IMR-90 (cell line): ENCODE measurements at regions not wholly inside any gene's neighbourhood (a gene's known extent, or its start where the extent isn't known, plus 50 kb on each side); places are given as distances from the start of the nearest gene placed in this dataset.

Source experiments
- ATAC-seq: fragments of 200-7000 bp; cut with Tn5 transposase; 2 replicates; pipeline ENCODE4 v1.9.1; 2020; ENCODE audit warnings: low read depth, mild to moderate bottlenecking, moderate library complexity
- BruUV-seq: library from RNA; stranded (reverse); fragments of 400-500 nt; replicated peaks from 2 replicates; lab custom pipeline; 2021; lab: Mats Ljungman, UMichigan
- CTCF ChIA-PET: fragments of 300-600 bp; formaldehyde crosslinking; extraction: SDS; loops from one replicate; lab custom pipeline; 2021; ENCODE audit warnings: antibody characterized with exemption; lab: Yijun Ruan, JAX
- POLR2A ChIA-PET: fragments of 300-600 bp; sonication (Branson Sonifier 250); formaldehyde crosslinking; loops from one replicate; lab custom pipeline; 2022; ENCODE audit warnings: antibody characterized with exemption; ENCODE audit not compliant: unreplicated experiment; lab: Charles Lee
- DNase-seq: peaks from one replicate; pipeline ENCODE4 v3.0.0; 2013
- H2AFZ ChIP-seq: replicated peaks from 2 replicates; pipeline ENCODE3; 2013; ENCODE audit warnings: low read length, mild to moderate bottlenecking; ENCODE audit not compliant: poor library complexity
- H2AK5ac ChIP-seq: 2 replicates; pipeline ENCODE4 v1.6.1; 2013; ENCODE audit warnings: low read depth, low read length, inconsistent platforms
- H2AK9ac ChIP-seq: replicated peaks from 2 replicates; pipeline ENCODE3; 2013; ENCODE audit warnings: mild to moderate bottlenecking, low read depth, low read length, moderate library complexity; ENCODE audit not compliant: poor library complexity
- H2BK120ac ChIP-seq: 2 replicates; pipeline ENCODE4 v1.6.1; 2013; ENCODE audit warnings: low read depth, low read length, inconsistent platforms
- H2BK15ac ChIP-seq: 3 replicates; pipeline ENCODE4 v1.6.1; 2013; ENCODE audit warnings: low read depth, low read length, inconsistent platforms
- H2BK20ac ChIP-seq: 2 replicates; pipeline ENCODE4 v1.6.1; 2013; ENCODE audit warnings: low read depth, mild to moderate bottlenecking, inconsistent platforms, low read length, moderate library complexity
- H2BK5ac ChIP-seq: 2 replicates; pipeline ENCODE4 v1.6.1; 2013; ENCODE audit warnings: mild to moderate bottlenecking, low read depth, low read length, inconsistent platforms; ENCODE audit not compliant: poor library complexity, severe bottlenecking
- H3K14ac ChIP-seq: replicated peaks from 2 replicates; pipeline ENCODE4 v1.6.1; 2013; ENCODE audit warnings: low read depth, low read length, inconsistent platforms
- H3K18ac ChIP-seq: 2 replicates; pipeline ENCODE4 v1.6.1; 2013; ENCODE audit warnings: low read depth, low read length, control low read depth
- H3K23ac ChIP-seq: 2 replicates; pipeline ENCODE4 v1.6.1; 2013; ENCODE audit warnings: low read depth, low read length, inconsistent platforms
- H3K27ac ChIP-seq: 2 replicates; pipeline ENCODE4 v1.5.1; 2013; ENCODE audit warnings: mild to moderate bottlenecking, control low read depth, low read length; ENCODE audit not compliant: insufficient read depth
- H3K27me3 ChIP-seq: 2 replicates; pipeline ENCODE4 v1.6.1; 2013; ENCODE audit warnings: low read length; ENCODE audit not compliant: control insufficient read depth, insufficient read depth
- H3K36me3 ChIP-seq: 2 replicates; pipeline ENCODE4 v1.6.1; 2013; ENCODE audit warnings: low read length, mixed read lengths; ENCODE audit not compliant: control insufficient read depth, insufficient read depth
- H3K4ac ChIP-seq: 2 replicates; pipeline ENCODE4 v1.6.1; 2013; ENCODE audit warnings: low read depth, low read length, inconsistent platforms
- H3K4me1 ChIP-seq: 2 replicates; pipeline ENCODE4 v1.6.1; 2013; ENCODE audit warnings: low read length, mixed read lengths; ENCODE audit not compliant: control insufficient read depth, insufficient read depth
- H3K4me2 ChIP-seq: 2 replicates; pipeline ENCODE4 v1.6.1; 2013; ENCODE audit warnings: low read depth, mild to moderate bottlenecking, control low read depth, low read length, moderate library complexity
- H3K4me3 ChIP-seq: 2 replicates; pipeline ENCODE4 v1.5.1; 2013; ENCODE audit warnings: low read depth, mild to moderate bottlenecking, control low read depth, low read length, moderate library complexity; ENCODE audit not compliant: insufficient read depth
- H3K56ac ChIP-seq: 2 replicates; pipeline ENCODE4 v1.6.1; 2013; ENCODE audit warnings: low read length, inconsistent platforms; ENCODE audit not compliant: insufficient read depth; ENCODE audit errors: extremely low read depth
- H3K79me1 ChIP-seq, 2 experiments: 2 replicates each; pipeline ENCODE4 v1.6.1; 2013; ENCODE audit warnings: low read length in 2 of 2, inconsistent platforms in 1 of 2, low read depth in 1 of 2
- H3K9ac ChIP-seq: 2 replicates; pipeline ENCODE4 v1.6.1; 2013; ENCODE audit warnings: low read depth, low read length, control low read depth
- H3K9me1 ChIP-seq: 2 replicates; pipeline ENCODE4 v1.6.1; 2013; ENCODE audit warnings: low read length, inconsistent platforms; ENCODE audit not compliant: insufficient read depth
- H3K9me3 ChIP-seq: 2 replicates; pipeline ENCODE4 v1.6.1; 2013; ENCODE audit warnings: low read length; ENCODE audit not compliant: control insufficient read depth, insufficient read depth
- H4K20me1 ChIP-seq: 2 replicates; pipeline ENCODE4 v1.6.1; 2013; ENCODE audit warnings: low read length, inconsistent platforms; ENCODE audit not compliant: insufficient read depth
- H4K5ac ChIP-seq: 2 replicates; pipeline ENCODE4 v1.6.1; 2013; ENCODE audit warnings: mild to moderate bottlenecking, low read depth, low read length, control low read depth
- H4K8ac ChIP-seq, 2 experiments: 2 replicates each; pipeline ENCODE4 v1.6.1; 2013; ENCODE audit warnings: low read depth in 2 of 2, low read length in 2 of 2, control low read depth in 1 of 2, inconsistent platforms in 1 of 2
- H4K91ac ChIP-seq: 2 replicates; pipeline ENCODE4 v1.6.1; 2013; ENCODE audit warnings: low read depth, low read length, inconsistent platforms; ENCODE audit not compliant: insufficient read depth
- BHLHE40 ChIP-seq: fragments of 150-350 bp; IDR thresholded peaks from 2 replicates; pipeline ENCODE4 v1.6.1; 2016; ENCODE audit warnings: mild to moderate bottlenecking, low read depth, low read length
- CHD1 ChIP-seq: IDR thresholded peaks from 2 replicates; pipeline ENCODE4 v1.6.1; 2012; ENCODE audit warnings: low read depth, low read length, improper control_type of control experiment
- FOS ChIP-seq: fragments of 150-350 bp; IDR thresholded peaks from 2 replicates; pipeline ENCODE4 v1.6.1; 2016; ENCODE audit warnings: low read depth, low read length
- MAZ ChIP-seq: IDR thresholded peaks from 2 replicates; pipeline ENCODE4 v1.6.1; 2012; ENCODE audit warnings: low read depth, mild to moderate bottlenecking, low read length, improper control_type of control experiment, moderate library complexity, borderline replicate concordance
- RAD21 ChIP-seq: IDR thresholded peaks from 2 replicates; pipeline ENCODE4 v1.6.1; 2012; ENCODE audit warnings: low read length, improper control_type of control experiment
- RCOR1 ChIP-seq: IDR thresholded peaks from 2 replicates; pipeline ENCODE4 v1.6.1; 2012; ENCODE audit warnings: mild to moderate bottlenecking, low read length, improper control_type of control experiment; ENCODE audit not compliant: insufficient replicate concordance
- RFX5 ChIP-seq: IDR thresholded peaks from 2 replicates; pipeline ENCODE4 v1.8.0; 2012; ENCODE audit warnings: low read depth, mild to moderate bottlenecking, low read length, moderate library complexity
- SMC3 ChIP-seq: fragments of 150-350 bp; IDR thresholded peaks from 2 replicates; pipeline ENCODE4 v1.6.1; 2016; ENCODE audit warnings: low read depth, mild to moderate bottlenecking, antibody characterized with exemption, low read length, moderate library complexity
- dilution Hi-C: fragments of 300-500 bp; cut with HindIII; formaldehyde crosslinking; loops from one replicate; pipeline ENCODE4 v1.14.3; 2018; ENCODE audit warnings: low sequenced_read_pairs; ENCODE audit not compliant: unreplicated experiment
- in situ Hi-C: fragments of 300-500 bp; cut with MboI; formaldehyde crosslinking; loops from 3 replicates; pipeline ENCODE4 v1.14.3; 2019; ENCODE audit warnings: low sequenced_read_pairs, inconsistent platforms, mixed read lengths
- intact Hi-C: fragments of 100-400 bp; cut with micrococcal nuclease; formaldehyde crosslinking; loops from 2 replicates; pipeline ENCODE4 v1.10.0; 2022
- TF ChIP-seq, protein P1 (sequence below): fragments of 150-350 bp; IDR thresholded peaks from 2 replicates; pipeline ENCODE4 v1.6.1; 2016; ENCODE audit warnings: low read depth, mild to moderate bottlenecking, low read length, moderate library complexity, borderline replicate concordance

DNA sequence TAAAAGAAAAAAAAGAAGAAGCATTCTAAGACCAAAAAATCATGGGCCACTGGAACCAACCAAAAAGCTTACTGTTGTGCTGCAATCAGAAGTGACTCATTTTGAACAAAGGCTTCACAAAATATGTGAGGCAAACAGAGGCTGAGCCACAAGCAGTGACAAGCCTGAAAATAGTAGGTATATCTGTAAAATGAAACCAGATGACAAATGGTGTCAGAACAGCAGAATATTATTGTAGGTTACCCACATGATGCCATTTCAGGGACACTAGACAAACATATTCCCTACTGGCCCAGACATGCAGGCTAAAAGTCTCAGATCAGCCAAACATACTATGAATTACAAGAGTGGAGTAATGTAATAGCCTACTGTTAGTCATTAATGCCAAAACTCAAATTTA, 1301.8 kb upstream of the DIAPH2 start:
- Histone ChIP-seq H3K4me1 (no peaks in the 10 kb centered on the region), H3K4ac (no peak overlapping the region), H3K4me3 (no peak overlapping the region), H4K8ac (no peak overlapping the region), H3K9me3 (no peaks in the 10 kb centered on the region), H4K20me1 (no peaks in the 10 kb centered on the region), H4K5ac (no peak overlapping the region), H3K4me2 (no peak overlapping the region), H4K91ac (no peak overlapping the region), H3K9me1 (no peaks in the 10 kb centered on the region), H3K27ac (no peak overlapping the region), H2AFZ (no peak overlapping the region), H3K79me1 (no peaks in the 10 kb centered on the region), H2BK20ac (no peak overlapping the region), H3K27me3 (no peaks in the 10 kb centered on the region), H2AK5ac (no peak overlapping the region), H3K23ac (no peak overlapping the region), H3K36me3 (no peaks in the 10 kb centered on the region), H2BK120ac (no peak overlapping the region), H3K56ac (no peak overlapping the region), H2BK5ac (no peak overlapping the region), H3K18ac (no peak overlapping the region), H3K14ac (no peak overlapping the region), H2BK15ac (no peak overlapping the region), H2AK9ac (no peak overlapping the region), H3K9ac (no peak overlapping the region)
- in situ Hi-C loops = no loop called here
- dilution Hi-C loops = no loop called here
- CTCF ChIA-PET = no interaction called here
- POLR2A ChIA-PET = no interaction called here
- TF ChIP-seq BHLHE40 (no peak), MAZ (no peak), RAD21 (no peak), RFX5 (no peak), SMC3 (no peak), RCOR1 (no peak), FOS (no peak), CHD1 (no peak)
- TF ChIP-seq, protein P1, sequence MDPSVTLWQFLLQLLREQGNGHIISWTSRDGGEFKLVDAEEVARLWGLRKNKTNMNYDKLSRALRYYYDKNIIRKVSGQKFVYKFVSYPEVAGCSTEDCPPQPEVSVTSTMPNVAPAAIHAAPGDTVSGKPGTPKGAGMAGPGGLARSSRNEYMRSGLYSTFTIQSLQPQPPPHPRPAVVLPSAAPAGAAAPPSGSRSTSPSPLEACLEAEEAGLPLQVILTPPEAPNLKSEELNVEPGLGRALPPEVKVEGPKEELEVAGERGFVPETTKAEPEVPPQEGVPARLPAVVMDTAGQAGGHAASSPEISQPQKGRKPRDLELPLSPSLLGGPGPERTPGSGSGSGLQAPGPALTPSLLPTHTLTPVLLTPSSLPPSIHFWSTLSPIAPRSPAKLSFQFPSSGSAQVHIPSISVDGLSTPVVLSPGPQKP = no peak
- ATAC-seq = no peak
- DNase-seq = no peak
- intact Hi-C loops = no loop called here
- no TSS peak for BruUV-seq
